ENCODE measurements at regions not wholly inside any gene's neighbourhood (a gene's known extent, or its start where the extent isn't known, plus 50 kb on each side); places are given as distances from the start of the nearest gene placed in this dataset.

- H3K27ac ChIP-seq (ENCODE audit: low read depth in 1 of 2, low read length in 2 of 2), result no peak overlapping the region
- Mint-ChIP-seq H3K9me3 (peaks cover 6 to 23% (median 10%) of the 10 kb centered on the region in 7 donors), H3K36me3 (peaks cover 0 to 3% of the 10 kb centered on the region in 2 donors), H3K4me1 (peaks cover 17% of the 10 kb centered on the region), H3K4me3 (no peak overlapping the region), H3K27me3 (ENCODE audit: low read depth in 3 of 3) (peaks cover 0 to 8% (median 1%) of the 10 kb centered on the region in 3 donors), H3K27ac (peak overlapping the region in 2 of 7 donors; percentile 20 to 67)
- H3K79me2 ChIP-seq (ENCODE audit: insufficient read depth, low read length), result no peaks in the 10 kb centered on the region
- peak; percentile 54 to 77 (median 59) for DNase-seq
- no peaks in the 10 kb centered on the region for H3K36me3 ChIP-seq (replicated peaks in 1 of 2; ENCODE audit: control insufficient read depth in 1 of 2, insufficient read depth in 2 of 2, low read length in 2 of 2)
- intact Hi-C loops (cut with micrococcal nuclease), result no loop called here
- WGBS (ENCODE audit: insufficient coverage), result no CpG with 5 or more reads among the region's 6 CpGs
- no peak overlapping the region for H2AFZ ChIP-seq (ENCODE audit: insufficient read depth, low read depth, low read length, poor library complexity, severe bottlenecking)
- H3K4me1 ChIP-seq (ENCODE audit: control insufficient read depth in 1 of 2, insufficient read depth in 2 of 2, low read length in 2 of 2), result no peaks in the 10 kb centered on the region
- H4K20me1 ChIP-seq (ENCODE audit: insufficient read depth, low read length), result no peaks in the 10 kb centered on the region
- no peak overlapping the region for H3K4me3 ChIP-seq (replicated peaks in 1 of 3; ENCODE audit: low read depth in 2 of 3, low read length in 3 of 3)
- no peak for TF ChIP-seq CTCF (IDR thresholded peaks at IDR 0.05)
- no peak overlapping the region for H3K9ac ChIP-seq (ENCODE audit: insufficient read depth, low read length, poor library complexity, severe bottlenecking)
- H3K4me2 ChIP-seq (replicated peaks; ENCODE audit: extremely low read depth, low read length, poor library complexity, severe bottlenecking), result no peak overlapping the region
- H3K27me3 ChIP-seq (ENCODE audit: control insufficient read depth in 2 of 2, insufficient read depth in 2 of 2, low read length in 2 of 2), result no peaks in the 10 kb centered on the region
- peaks cover 0 to 5% of the 10 kb centered on the region in 2 donors for H3K9me3 ChIP-seq (replicated peaks in 1 of 2; ENCODE audit: control insufficient read depth in 1 of 2, insufficient read depth in 1 of 2, low read length in 2 of 2)
These were observed 209.3 kb upstream of the FOXN3 start for GRCh38 chr14:89626233-89626806.

- no peak overlapping the region for H2AFZ ChIP-seq (ENCODE audit: insufficient read depth, low read depth, low read length, poor library complexity, severe bottlenecking)
- intact Hi-C loops (cut with micrococcal nuclease), result no loop called here
- H3K9me3 ChIP-seq (replicated peaks in 1 of 2; ENCODE audit: control insufficient read depth in 1 of 2, insufficient read depth in 1 of 2, low read length in 2 of 2), result peaks cover 0 to 5% of the 10 kb centered on the region in 2 donors
- 98% methylated on average over 5 of the region's 9 CpGs for WGBS (ENCODE audit: insufficient coverage)
- H4K20me1 ChIP-seq (ENCODE audit: insufficient read depth, low read length), result no peaks in the 10 kb centered on the region
- no peak for DNase-seq
- no peak overlapping the region for H3K9ac ChIP-seq (ENCODE audit: insufficient read depth, low read length, poor library complexity, severe bottlenecking)
- H3K4me3 ChIP-seq (replicated peaks in 1 of 3; ENCODE audit: low read depth in 2 of 3, low read length in 3 of 3), result no peak overlapping the region
- peaks cover 1 to 8% (median 3%) of the 10 kb centered on the region in 3 donors for H3K27me3 Mint-ChIP-seq (ENCODE audit: low read depth in 3 of 3)
- peak overlapping the region in 1 of 7 donors; percentile 67 for H3K27ac Mint-ChIP-seq
- H3K27ac ChIP-seq (ENCODE audit: low read depth in 1 of 2, low read length in 2 of 2), result no peak overlapping the region
- no peak overlapping the region for H3K4me3 Mint-ChIP-seq
- peaks cover 0 to 3% of the 10 kb centered on the region in 2 donors for H3K36me3 Mint-ChIP-seq
- H3K4me2 ChIP-seq (replicated peaks; ENCODE audit: extremely low read depth, low read length, poor library complexity, severe bottlenecking), result no peak overlapping the region
- no peak for TF ChIP-seq CTCF (IDR thresholded peaks at IDR 0.05)
- peaks cover 6 to 23% (median 10%) of the 10 kb centered on the region in 7 donors for H3K9me3 Mint-ChIP-seq
- no peaks in the 10 kb centered on the region for H3K36me3 ChIP-seq (replicated peaks in 1 of 2; ENCODE audit: control insufficient read depth in 1 of 2, insufficient read depth in 2 of 2, low read length in 2 of 2)
- H3K27me3 ChIP-seq (ENCODE audit: control insufficient read depth in 2 of 2, insufficient read depth in 2 of 2, low read length in 2 of 2), result no peaks in the 10 kb centered on the region
- H3K79me2 ChIP-seq (ENCODE audit: insufficient read depth, low read length), result no peaks in the 10 kb centered on the region
- peaks cover 22% of the 10 kb centered on the region for H3K4me1 Mint-ChIP-seq
- no peaks in the 10 kb centered on the region for H3K4me1 ChIP-seq (ENCODE audit: control insufficient read depth in 1 of 2, insufficient read depth in 2 of 2, low read length in 2 of 2)
These were observed 208.7 kb upstream of the FOXN3 start for GRCh38 chr14:89625731-89626232.
